ENCODE measurements at regions not wholly inside any gene's neighbourhood (a gene's known extent, or its start where the extent isn't known, plus 50 kb on each side); places are given as distances from the start of the nearest gene placed in this dataset.

GRCh38 chr1:212218911-212219310 lies 66.3 kb upstream of the PPP2R5A start:
- DNase-seq (ENCODE audit: extremely low read depth in 1 of 11, low read depth in 9 of 11, low spot score in 4 of 11): peak in 5 of 11 donors; percentile 57 to 76 (median 66)

DNA sequence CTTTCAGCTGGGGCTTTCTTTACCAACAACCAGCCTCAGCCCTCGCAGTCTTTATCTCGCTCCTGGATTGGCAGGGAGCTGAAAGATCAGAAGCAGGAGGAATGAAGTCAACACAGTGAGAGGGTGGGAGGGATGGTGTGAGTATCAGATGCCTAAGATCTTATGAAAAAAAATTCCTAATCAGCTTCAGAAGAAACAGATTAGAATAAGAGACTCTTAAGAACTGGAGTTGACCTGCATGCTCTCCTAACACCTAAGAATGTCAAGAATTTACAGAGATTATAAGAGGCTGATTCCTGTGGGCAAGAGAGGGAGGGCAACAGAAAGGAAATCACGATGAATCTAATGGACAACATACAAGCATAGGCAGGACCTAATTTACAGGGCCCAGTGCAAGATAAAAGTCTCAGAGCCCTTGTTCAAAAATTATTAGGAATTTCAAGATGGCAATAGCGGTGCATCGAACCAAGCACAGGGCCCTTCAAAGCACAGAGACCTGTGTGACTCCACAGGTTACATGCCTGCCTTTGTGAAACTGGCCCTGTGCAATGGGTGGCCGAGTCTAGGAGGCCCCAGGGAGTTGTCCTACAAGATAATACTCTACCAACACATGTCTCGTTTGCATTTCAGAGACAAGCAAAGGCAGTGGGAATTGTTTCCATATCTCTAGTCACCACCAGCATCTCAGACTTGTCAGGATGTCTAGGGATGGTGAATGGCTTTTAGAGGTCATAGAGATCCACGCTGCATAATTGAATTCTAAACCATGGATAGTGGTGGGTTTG lies 65.3 kb upstream of the PPP2R5A start:
- peak in 2 of 11 donors; percentile 42 to 50 for DNase-seq (ENCODE audit: extremely low read depth in 1 of 11, low read depth in 9 of 11, low spot score in 4 of 11)

GRCh38 chr1:212221801-212222200 lies 63.4 kb upstream of the PPP2R5A start:
- no peak for DNase-seq (ENCODE audit: extremely low read depth in 1 of 11, low read depth in 9 of 11, low spot score in 4 of 11)

- DNase-seq (ENCODE audit: extremely low read depth in 1 of 11, low read depth in 9 of 11, low spot score in 4 of 11): no peak
These were observed 61.1 kb upstream of the PPP2R5A start for GRCh38 chr1:212224102-212224501.

- DNase-seq (ENCODE audit: extremely low read depth in 1 of 11, low read depth in 9 of 11, low spot score in 4 of 11): no peak
These were observed 59.8 kb upstream of the PPP2R5A start for GRCh38 chr1:212225416-212225815.

GRCh38 chr1:212225871-212226302 lies 59.3 kb upstream of the PPP2R5A start:
- DNase-seq (ENCODE audit: extremely low read depth in 1 of 11, low read depth in 9 of 11, low spot score in 4 of 11): no peak

DNA sequence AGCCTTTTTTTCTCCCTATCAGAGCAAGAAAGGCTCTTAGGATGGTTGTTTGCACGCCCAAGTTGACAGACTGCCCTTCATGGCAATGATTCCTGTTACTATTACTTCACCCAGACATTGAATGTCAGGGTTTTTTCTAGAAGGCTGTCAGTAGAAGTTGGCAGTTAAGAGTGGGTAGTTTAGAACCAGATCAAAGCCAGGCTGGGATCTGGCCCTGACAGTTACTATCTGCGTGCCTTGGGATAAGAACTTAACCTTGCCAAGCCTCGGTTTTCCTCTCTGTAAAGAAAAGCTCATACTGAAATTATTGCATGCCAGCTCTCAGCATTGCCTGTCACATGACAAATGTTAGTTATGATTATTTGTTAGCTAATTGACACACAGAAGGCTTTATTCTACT lies 58.7 kb upstream of the PPP2R5A start:
- no peak for DNase-seq (ENCODE audit: extremely low read depth in 1 of 11, low read depth in 9 of 11, low spot score in 4 of 11)

- DNase-seq (ENCODE audit: extremely low read depth in 1 of 11, low read depth in 9 of 11, low spot score in 4 of 11): no peak
These were observed 57.1 kb upstream of the PPP2R5A start for GRCh38 chr1:212228076-212228475.

- no peak for DNase-seq (ENCODE audit: extremely low read depth in 1 of 11, low read depth in 9 of 11, low spot score in 4 of 11)
These were observed 56.6 kb upstream of the PPP2R5A start for GRCh38 chr1:212228591-212229119.

GRCh38 chr1:212229654-212230053 lies 55.6 kb upstream of the PPP2R5A start:
- no peak for DNase-seq (ENCODE audit: extremely low read depth in 1 of 11, low read depth in 9 of 11, low spot score in 4 of 11)

DNA sequence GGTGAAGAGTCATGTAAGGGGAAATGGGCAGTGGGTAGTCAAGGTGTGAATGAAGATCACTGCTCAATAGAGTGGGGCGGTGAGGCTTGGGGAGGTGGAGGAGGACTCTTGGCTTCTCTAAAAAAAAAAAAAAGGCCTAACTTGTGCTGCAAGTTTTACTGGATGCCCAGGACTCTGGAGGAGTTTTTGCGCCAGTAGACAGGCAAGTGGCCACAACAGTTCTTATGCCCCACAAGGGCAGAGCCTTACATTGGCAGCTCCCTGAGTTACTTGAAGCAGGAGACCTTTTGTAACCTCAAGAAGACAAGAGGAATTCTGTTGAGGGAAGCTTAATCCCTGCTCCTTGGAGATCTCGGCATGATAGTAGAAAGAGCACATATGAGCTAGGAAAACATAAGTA lies 54.9 kb upstream of the PPP2R5A start:
- DNase-seq (ENCODE audit: extremely low read depth in 1 of 11, low read depth in 9 of 11, low spot score in 4 of 11): no peak

- DNase-seq (ENCODE audit: extremely low read depth in 1 of 11, low read depth in 9 of 11, low spot score in 4 of 11): no peak
These were observed 53.8 kb upstream of the PPP2R5A start for GRCh38 chr1:212231372-212231771.

DNA sequence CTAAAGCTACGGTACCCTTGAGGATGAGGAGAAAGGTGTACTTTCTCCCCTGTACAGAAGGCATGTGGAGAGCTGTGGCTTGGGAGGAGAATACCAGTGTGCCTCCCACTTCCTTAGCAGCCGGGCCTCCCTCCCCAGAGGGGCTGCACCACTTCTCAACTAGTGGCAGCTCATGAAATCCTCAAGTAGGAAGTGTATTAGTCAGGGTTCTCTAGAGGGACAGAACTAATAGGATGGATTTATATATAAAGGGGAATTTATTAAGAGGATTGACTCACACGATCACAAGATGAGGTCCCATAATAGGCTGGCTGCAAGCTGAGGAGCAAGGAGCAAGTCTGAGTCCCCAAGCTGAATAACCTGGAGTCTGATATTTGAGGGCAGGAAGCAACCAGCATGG lies 53.1 kb upstream of the PPP2R5A start:
- no peak for DNase-seq (ENCODE audit: extremely low read depth in 1 of 11, low read depth in 9 of 11, low spot score in 4 of 11)

GRCh38 chr1:212233321-212233720 lies 51.9 kb upstream of the PPP2R5A start:
- no peak for DNase-seq (ENCODE audit: extremely low read depth in 1 of 11, low read depth in 9 of 11, low spot score in 4 of 11)

- DNase-seq (ENCODE audit: extremely low read depth in 1 of 11, low read depth in 9 of 11, low spot score in 4 of 11): no peak
These were observed 50.5 kb upstream of the PPP2R5A start for GRCh38 chr1:212234431-212235395.

Measured in renal cortex interstitium (tissue), 11 donors.